Activated CD8-positive, alpha-beta memory T cell treated with anti-CD3 and anti-CD28 coated beads, Interleukin-2, amount 10 ng/mL, durations not matched to agents 7 days and 5 days (primary cell): ENCODE measurements at regions not wholly inside any gene's neighbourhood (a gene's known extent, or its start where the extent isn't known, plus 50 kb on each side); places are given as distances from the start of the nearest gene placed in this dataset.
"Not testable (repeated sequence)": the region's sequence is repeated elsewhere in the genome, so short reads cannot be mapped to it uniquely, and the experiment has no call there.

Experiments used
- ATAC-seq: fragments of 150-1000 bp; cut with Tn5 transposase; one replicate; pipeline ENCODE4 v1.10.0; 2021; ENCODE audit warnings: moderate library complexity
- CTCF ChIA-PET: fragments of 350-600 bp; sonication (Branson Sonifier 250); formaldehyde crosslinking; loops from one replicate; lab custom pipeline; 2021; ENCODE audit warnings: antibody characterized with exemption; lab: Charles Lee
- DNase-seq: peaks from one replicate; pipeline ENCODE4 v3.0.0-alpha.2; 2020
- H3K27ac Mint-ChIP-seq: one replicate; pipeline ENCODE4 v1.8.0; 2021; ENCODE audit warnings: mild to moderate bottlenecking, mixed read lengths
- H3K27me3 Mint-ChIP-seq: one replicate; pipeline ENCODE4 v1.8.0; 2021; ENCODE audit warnings: mixed read lengths
- H3K36me3 Mint-ChIP-seq: one replicate; pipeline ENCODE4 v1.8.0; 2021; ENCODE audit warnings: mild to moderate bottlenecking, mixed read lengths
- H3K4me1 Mint-ChIP-seq: one replicate; pipeline ENCODE4 v1.8.0; 2021; ENCODE audit warnings: mixed read lengths
- H3K4me3 Mint-ChIP-seq: one replicate; pipeline ENCODE4 v1.8.0; 2021; ENCODE audit warnings: mild to moderate bottlenecking, moderate library complexity, mixed read lengths
- H3K9me3 Mint-ChIP-seq: one replicate; pipeline ENCODE4 v1.8.0; 2022; ENCODE audit warnings: low read depth, mixed read lengths

DNA sequence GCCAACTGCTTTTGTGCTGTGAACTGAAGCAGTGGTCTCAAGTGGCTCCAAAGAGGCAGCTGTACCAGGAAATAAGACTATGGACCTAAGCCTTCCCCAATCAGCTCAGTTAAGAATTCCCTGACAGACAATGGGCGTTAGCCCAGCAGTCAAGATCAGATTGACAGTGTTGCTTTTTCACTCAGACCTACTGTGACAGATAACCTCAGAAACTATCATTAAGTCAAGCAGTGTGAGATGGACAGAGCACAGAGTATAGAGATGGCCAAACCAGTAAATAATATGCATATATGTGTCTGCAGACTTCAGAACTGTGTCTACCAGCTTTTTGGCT, 215.3 kb downstream of the ZFP36L2 start:
- Mint-ChIP-seq H3K36me3 (no peaks in the 10 kb centered on the region), H3K9me3 (no peaks in the 10 kb centered on the region), H3K27me3 (no peaks in the 10 kb centered on the region), H3K4me1 (peaks cover 6% of the 10 kb centered on the region), H3K4me3 (no peak overlapping the region), H3K27ac (no peak overlapping the region)
- CTCF ChIA-PET: interaction anchor here (0.9 to 1.3 kb wide), 3 partner anchors 26 to 182 kb away, joined by 3 to 6 read pairs (median 4); no protein-coding TSS in a partner anchor
- ATAC-seq (no peak), DNase-seq (no peak)

DNA sequence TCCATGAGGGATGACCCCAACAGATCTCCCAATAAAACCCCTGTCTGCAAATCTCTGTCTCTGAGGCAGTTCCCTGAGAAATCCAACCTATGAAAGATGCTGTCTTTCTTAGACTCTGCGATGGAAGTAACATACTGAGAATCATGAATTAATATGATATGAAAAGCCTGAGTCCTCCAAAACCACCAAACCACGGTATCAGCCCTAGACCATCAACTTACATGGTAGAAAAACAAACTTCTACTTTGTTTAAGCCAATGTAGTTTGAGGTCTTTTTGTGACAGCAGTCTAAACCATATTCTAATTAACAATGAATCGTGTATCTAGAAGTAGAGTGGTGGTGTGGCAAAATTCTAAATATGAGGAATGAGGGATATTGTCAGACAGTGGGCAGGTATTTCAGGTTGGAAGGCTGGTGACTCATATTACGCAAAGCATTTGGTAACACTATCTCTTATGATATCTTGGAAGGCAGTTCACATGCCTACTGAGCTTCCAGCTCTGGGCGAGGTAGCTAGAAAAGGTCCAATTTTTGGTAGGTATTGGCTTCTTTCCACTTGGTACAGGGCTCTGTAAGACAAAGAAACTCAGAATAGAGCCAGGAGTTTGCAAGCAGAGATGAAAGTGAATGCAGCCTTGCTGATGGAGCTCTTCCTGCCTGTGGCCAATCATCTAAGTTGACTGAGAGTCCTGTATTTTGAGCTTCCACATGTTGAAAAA, 215.8 kb downstream of the ZFP36L2 start:
- DNase-seq (no peak), ATAC-seq (no peak)
- Mint-ChIP-seq H3K4me1 (peaks cover 6% of the 10 kb centered on the region), H3K36me3 (no peaks in the 10 kb centered on the region), H3K27me3 (no peaks in the 10 kb centered on the region), H3K4me3 (no peak overlapping the region), H3K27ac (no peak overlapping the region), H3K9me3 (no peaks in the 10 kb centered on the region)
- CTCF ChIA-PET: interaction anchor here (0.9 to 1.3 kb wide), 3 partner anchors 27 to 181 kb away, joined by 3 to 6 read pairs (median 4); no protein-coding TSS in a partner anchor

DNA sequence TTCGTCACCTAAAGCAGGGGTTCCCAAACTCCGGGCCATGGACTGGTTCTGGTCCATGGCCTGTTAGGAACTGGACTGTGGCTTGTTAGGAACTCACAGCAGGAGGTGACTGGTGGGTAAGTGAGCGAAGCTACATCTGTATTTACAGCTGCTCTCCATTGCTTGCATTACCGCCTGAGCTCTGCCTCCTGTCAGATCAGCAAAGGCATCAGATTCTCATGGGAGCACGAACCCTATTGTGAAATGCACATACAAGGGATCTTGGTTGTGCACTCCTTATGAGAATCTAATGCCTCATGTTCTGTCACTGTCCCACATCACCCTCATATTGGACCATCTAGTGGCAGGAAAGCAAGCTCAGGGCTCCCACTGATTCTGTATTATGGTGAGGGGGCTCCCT, 217.0 kb downstream of the ZFP36L2 start:
- H3K9me3 Mint-ChIP-seq: no peaks in the 10 kb centered on the region
- H3K27me3 Mint-ChIP-seq: no peaks in the 10 kb centered on the region
- peaks cover 6% of the 10 kb centered on the region for H3K4me1 Mint-ChIP-seq
- CTCF ChIA-PET: interaction anchor here (1.4 kb wide), 1 partner anchor 220 kb away, joined by 3 read pairs; no protein-coding TSS in a partner anchor
- H3K4me3 Mint-ChIP-seq: no peak overlapping the region
- DNase-seq (no peak), ATAC-seq (no peak)
- H3K36me3 Mint-ChIP-seq: no peaks in the 10 kb centered on the region
- H3K27ac Mint-ChIP-seq: no peak overlapping the region

DNA sequence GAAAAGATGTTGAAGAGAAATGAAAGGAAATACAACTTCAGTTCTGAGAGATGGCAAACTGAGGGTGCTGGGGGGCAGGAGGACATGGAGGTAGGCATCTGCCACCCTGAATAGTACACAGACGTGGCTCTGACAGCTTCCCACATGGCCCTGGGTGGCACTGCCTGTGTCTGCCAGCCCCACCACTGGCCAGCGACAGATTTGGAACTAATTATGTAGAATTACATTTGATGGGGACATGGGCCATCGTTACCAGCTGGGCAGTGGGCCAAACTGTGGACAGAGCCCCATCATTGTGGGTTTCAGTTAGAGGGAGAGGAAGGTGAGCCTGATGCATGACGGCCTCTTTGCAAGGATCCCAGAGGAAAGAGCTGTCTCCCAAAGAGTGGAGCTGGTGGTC, 216.0 kb upstream of the HAAO start:
- no peak for ATAC-seq
- no peak overlapping the region for H3K27ac Mint-ChIP-seq
- H3K27me3 Mint-ChIP-seq: no peaks in the 10 kb centered on the region
- no peaks in the 10 kb centered on the region for H3K36me3 Mint-ChIP-seq
- peaks cover 6% of the 10 kb centered on the region for H3K4me1 Mint-ChIP-seq
- DNase-seq: no peak
- CTCF ChIA-PET: interaction anchor here (1.4 to 1.7 kb wide), 2 partner anchors 221 to 476 kb away, joined by 3 to 4 read pairs; no protein-coding TSS in a partner anchor
- H3K4me3 Mint-ChIP-seq: no peak overlapping the region
- H3K9me3 Mint-ChIP-seq: no peaks in the 10 kb centered on the region

DNA sequence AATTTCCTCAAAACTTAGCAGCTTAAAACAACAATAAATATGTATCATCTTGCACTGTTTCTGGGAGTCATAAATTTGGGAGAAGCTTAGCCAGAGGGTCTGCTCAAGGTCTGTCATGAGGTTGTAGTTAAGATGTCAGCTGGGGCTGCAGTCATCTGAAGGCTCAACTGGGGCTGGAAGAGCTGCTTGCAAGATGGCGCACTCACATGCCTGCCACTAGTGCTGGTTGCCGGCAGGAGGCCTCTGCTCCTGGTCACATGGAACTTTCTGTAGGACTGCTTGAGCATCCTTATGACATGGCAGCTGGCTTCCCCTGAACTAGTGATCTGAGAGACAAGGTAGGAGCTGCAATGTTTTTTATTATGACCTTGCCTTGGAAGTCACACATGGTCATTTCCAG, 215.5 kb upstream of the HAAO start:
- peaks cover 6% of the 10 kb centered on the region for H3K4me1 Mint-ChIP-seq
- no peaks in the 10 kb centered on the region for H3K9me3 Mint-ChIP-seq
- no peak for DNase-seq
- H3K4me3 Mint-ChIP-seq: no peak overlapping the region
- H3K36me3 Mint-ChIP-seq: no peaks in the 10 kb centered on the region
- ATAC-seq: no peak
- no peaks in the 10 kb centered on the region for H3K27me3 Mint-ChIP-seq
- CTCF ChIA-PET: interaction anchor here (1.7 kb wide), 1 partner anchor 476 kb away, joined by 4 read pairs; no protein-coding TSS in a partner anchor
- no peak overlapping the region for H3K27ac Mint-ChIP-seq

DNA sequence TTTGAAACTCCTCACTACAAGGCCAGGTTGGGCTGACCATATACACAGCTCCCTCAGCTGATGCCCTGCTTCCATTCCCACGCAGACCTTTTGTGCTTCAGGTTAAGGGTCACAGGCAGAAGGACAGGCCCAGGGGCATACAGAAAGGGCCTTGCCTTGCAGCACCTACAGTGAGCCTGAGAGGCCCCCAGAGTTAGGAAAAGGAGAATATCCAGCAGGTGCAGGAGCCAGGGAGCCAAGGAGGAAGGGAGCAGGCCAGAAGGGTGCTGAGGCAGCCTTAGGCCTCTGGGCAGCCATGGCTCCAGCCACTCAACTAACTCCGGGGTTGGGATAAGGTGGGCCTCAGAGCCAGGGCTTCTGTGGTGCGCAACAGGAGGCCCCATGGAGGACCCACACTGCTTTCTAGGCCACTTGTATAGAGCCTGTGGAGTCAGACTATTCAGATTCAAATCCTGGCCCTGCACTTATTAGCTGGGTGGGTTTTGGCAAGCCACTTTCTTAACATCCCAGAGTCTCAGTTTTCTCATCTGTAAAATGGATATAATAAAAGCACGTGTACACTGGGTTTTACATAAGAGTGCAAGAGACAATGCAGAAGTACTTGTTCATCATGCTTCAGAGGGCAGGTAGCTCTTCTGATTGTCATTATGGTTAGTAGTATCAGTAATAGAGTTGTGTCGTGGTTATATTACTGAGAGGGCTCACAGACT, 214.6 kb upstream of the HAAO start:
- DNase-seq (no peak), ATAC-seq (no peak)
- no peaks in the 10 kb centered on the region for H3K27me3 Mint-ChIP-seq
- H3K9me3 Mint-ChIP-seq: no peaks in the 10 kb centered on the region
- H3K4me1 Mint-ChIP-seq: peaks cover 6% of the 10 kb centered on the region
- CTCF ChIA-PET: interaction anchor here (1.7 kb wide), 1 partner anchor 477 kb away, joined by 4 read pairs; no protein-coding TSS in a partner anchor
- no peaks in the 10 kb centered on the region for H3K36me3 Mint-ChIP-seq
- H3K4me3 Mint-ChIP-seq: no peak overlapping the region
- H3K27ac Mint-ChIP-seq: no peak overlapping the region

DNA sequence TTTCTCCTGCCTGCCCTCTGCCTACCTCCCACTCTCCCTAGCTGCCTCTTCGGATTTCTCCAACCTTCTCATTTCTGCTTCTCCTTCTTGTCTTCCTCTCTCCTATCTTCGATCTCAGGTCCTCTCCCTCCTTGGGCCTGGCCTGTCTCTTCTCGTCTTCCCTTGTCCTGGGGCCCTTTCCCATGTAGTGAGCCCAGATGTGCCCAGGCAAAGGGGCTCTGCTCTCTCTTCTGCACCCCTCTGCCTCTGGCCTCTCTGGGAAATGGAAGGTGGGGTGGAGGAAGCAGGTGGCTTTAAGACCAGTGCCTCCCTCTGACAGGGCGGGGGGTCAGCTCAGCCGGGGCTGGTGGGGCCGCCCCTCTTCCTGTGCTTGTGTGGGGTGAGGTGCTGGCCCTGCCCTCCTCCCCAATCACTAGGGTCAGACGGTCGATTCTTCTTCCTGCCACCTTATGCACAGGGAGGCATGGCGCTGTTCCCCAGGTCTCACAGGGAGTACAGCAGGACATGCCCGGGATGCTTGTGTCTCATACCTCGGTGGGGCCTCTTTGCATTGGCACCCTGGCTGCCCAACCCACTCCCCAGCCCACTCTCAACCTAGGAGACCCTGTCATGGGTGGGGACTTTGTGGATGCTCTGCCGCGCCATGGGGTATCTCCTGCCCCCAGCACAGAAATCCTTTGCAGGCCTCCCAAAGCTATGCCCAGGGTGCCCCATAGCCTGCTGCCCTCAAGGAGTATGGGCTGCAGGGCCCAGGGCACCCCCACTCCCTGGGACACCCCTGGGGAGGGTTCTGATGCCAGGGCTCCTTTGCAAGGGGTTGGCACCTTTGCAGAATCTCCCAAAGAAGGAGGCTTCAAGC, 213.8 kb upstream of the HAAO start:
- CTCF ChIA-PET: no interaction called here
- H3K4me3 Mint-ChIP-seq: no peak overlapping the region
- ATAC-seq (no peak), DNase-seq (no peak)
- peaks cover 6% of the 10 kb centered on the region for H3K4me1 Mint-ChIP-seq
- no peak overlapping the region for H3K27ac Mint-ChIP-seq
- no peaks in the 10 kb centered on the region for H3K9me3 Mint-ChIP-seq
- no peaks in the 10 kb centered on the region for H3K36me3 Mint-ChIP-seq
- H3K27me3 Mint-ChIP-seq: no peaks in the 10 kb centered on the region

DNA sequence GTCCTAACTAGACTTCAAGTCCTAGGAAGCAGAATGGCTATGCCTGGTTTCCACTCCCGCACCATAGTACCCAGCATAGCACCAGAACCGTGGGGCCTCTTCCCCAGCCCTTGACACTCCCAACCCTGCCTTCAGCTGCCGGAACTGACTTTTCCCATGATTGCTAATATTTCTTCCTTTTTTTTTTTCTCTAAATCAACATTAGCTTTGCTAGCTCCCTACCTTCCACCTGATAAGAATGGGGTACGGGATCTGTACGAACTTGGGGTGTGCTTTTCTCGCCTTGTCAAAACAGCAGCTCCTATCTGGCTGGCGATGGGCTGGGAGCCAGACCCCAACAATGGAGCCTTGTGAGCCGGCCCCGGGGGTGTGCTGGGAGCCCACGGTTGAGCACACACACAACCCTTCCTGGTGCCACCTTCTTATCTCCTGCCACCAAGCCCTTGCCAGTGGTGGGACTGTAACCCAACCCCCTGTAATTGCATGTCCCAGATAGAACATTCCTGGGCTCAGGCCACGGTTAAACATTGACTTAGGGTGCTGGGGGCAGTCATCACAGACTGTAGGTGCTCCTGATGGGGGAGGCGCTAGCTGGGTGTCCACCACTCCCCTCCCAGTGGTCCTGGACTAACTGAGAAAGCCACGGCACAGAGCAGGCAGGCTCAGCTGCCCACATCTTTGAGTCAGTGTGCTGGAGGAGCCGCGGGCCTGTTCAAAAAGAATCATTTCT, 213.0 kb upstream of the HAAO start:
- H3K9me3 Mint-ChIP-seq: no peaks in the 10 kb centered on the region
- no peaks in the 10 kb centered on the region for H3K36me3 Mint-ChIP-seq
- no peak overlapping the region for H3K27ac Mint-ChIP-seq
- H3K27me3 Mint-ChIP-seq: no peaks in the 10 kb centered on the region
- no peak for DNase-seq
- CTCF ChIA-PET: no interaction called here
- peaks cover 3% of the 10 kb centered on the region for H3K4me1 Mint-ChIP-seq
- H3K4me3 Mint-ChIP-seq: no peak overlapping the region
- no peak for ATAC-seq

DNA sequence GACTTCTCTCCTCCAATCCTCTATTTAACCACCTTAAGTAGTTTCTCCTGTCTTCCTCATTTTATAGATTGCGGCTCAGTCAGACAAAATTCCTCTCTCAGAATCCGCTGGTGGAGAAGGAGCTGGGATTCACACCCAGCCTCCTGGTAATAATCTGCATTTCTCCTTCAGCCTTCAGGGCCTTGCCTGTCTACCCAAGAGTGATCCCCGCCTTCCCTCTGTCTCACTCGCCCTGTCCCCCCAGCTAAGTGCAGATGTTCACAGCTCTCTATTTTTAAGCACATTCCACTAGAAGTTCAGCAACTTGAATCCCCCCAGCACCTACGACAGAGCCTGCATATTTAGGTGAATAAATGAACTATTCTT, 212.5 kb upstream of the HAAO start:
- CTCF ChIA-PET: no interaction called here
- ATAC-seq: no peak
- H3K36me3 Mint-ChIP-seq: no peaks in the 10 kb centered on the region
- DNase-seq: no peak
- H3K4me1 Mint-ChIP-seq: no peaks in the 10 kb centered on the region
- H3K4me3 Mint-ChIP-seq: no peak overlapping the region
- no peaks in the 10 kb centered on the region for H3K27me3 Mint-ChIP-seq
- H3K9me3 Mint-ChIP-seq: no peaks in the 10 kb centered on the region
- H3K27ac Mint-ChIP-seq: no peak overlapping the region

DNA sequence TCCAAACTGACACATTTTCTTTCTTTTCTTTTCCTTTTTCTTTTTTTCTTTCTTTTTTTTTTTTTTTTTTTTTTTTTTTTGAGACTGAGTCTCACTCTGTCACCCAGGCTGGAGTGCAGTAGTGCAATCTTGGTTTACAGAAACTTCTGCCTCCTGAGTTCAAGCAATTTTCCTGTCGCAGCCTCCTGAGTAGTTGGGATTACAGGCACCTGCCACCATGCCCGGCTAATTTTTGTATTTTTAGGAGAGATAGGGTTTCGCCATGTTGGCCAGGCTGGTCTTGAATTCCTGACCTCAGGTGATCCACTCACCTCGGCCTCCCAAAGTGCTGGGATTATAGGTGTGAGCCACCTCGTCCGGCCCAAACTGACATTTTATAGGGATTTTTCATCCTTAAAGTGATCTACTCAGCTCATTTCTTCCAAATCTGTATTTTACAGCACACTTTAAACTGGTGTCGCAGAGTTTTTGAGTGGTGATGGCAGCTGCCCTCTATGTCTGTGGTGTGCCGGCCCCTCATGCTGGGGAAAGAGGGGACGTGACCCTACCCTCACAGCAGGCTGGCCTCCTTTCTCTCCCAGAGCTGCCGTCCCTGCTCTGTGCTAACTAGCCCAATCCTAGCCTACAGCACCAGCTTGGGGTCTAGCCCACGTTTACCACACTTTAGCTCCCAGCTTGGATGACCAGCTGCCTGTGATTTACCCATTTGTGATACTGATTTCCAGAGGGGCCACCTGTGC, 211.9 kb upstream of the HAAO start:
- H3K9me3 Mint-ChIP-seq, H3K4me1 Mint-ChIP-seq, H3K27me3 Mint-ChIP-seq, ATAC-seq, H3K36me3 Mint-ChIP-seq, CTCF ChIA-PET, H3K4me3 Mint-ChIP-seq, H3K27ac Mint-ChIP-seq, DNase-seq: not testable (repeated sequence)

DNA sequence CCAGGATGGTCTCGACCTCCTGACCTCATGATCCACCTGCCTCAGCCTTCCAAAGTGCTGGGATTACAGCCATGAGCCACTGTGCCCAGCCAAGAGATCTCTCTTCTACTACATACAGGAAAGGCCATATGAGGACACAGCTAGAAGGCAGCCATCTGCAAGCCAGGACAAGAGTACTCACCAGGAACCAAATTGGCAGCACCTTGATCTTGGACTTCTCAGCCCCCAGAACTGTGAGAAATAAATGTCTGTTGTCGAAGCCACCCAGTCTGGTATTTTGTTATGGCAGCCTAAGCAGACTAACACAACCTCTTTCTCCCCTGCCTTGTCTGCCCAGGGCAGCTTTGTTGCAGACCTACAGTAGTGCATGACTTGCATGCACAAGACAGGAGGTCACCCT, 211.3 kb upstream of the HAAO start:
- CTCF ChIA-PET: no interaction called here

DNA sequence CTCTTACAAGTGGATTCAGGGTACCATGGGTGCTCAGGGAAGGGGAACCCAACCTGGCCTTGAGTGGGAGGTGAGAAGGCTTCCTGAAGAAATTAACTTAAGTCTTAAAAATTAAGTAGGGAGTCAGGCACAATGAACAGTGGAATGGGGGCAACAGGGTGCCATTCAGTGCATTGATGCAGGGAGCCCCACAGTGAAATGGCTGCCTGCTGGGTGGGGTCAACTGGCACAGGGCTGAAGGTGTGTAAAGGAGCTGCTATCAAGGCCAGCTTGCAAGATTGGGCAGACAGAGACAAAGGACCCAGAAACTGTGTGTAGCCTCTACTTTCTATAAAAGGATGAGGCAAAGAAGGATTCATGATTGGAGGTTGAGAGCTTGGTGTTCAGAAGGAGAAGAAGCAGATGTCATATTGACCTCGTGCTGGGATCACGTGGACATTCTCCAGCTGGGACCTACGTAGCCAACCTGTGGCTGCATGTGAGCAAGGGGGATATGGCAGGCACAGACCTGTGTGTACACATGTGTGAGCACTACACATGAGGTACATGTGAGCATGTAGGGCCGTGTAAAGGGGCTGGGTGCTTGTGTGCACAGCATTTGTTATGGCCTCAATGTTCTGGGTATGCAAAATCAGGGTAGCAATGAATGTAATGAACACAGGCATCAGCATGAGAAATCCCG, 209.5 kb upstream of the HAAO start:
- no peaks in the 10 kb centered on the region for H3K36me3 Mint-ChIP-seq
- H3K4me3 Mint-ChIP-seq: no peak overlapping the region
- no peaks in the 10 kb centered on the region for H3K27me3 Mint-ChIP-seq
- DNase-seq (no peak), ATAC-seq (no peak)
- no peak overlapping the region for H3K27ac Mint-ChIP-seq
- no peaks in the 10 kb centered on the region for H3K9me3 Mint-ChIP-seq
- CTCF ChIA-PET: no interaction called here
- H3K4me1 Mint-ChIP-seq: no peaks in the 10 kb centered on the region

More for the DNA sequence above, 211.3 kb upstream of the HAAO start:
- H3K9me3 Mint-ChIP-seq: no peaks in the 10 kb centered on the region
- H3K36me3 Mint-ChIP-seq: no peaks in the 10 kb centered on the region
- H3K27ac Mint-ChIP-seq: no peak overlapping the region
- DNase-seq: no peak
- H3K27me3 Mint-ChIP-seq: no peaks in the 10 kb centered on the region
- no peak for ATAC-seq
- H3K4me1 Mint-ChIP-seq: no peaks in the 10 kb centered on the region
- no peak overlapping the region for H3K4me3 Mint-ChIP-seq
